A549 (cell line): ENCODE measurements at regions not wholly inside any gene's neighbourhood (a gene's known extent, or its start where the extent isn't known, plus 50 kb on each side); places are given as distances from the start of the nearest gene placed in this dataset.

Experiments
- ATAC-seq, 2 experiments: fragments of 200-7000 bp in 1 of 2; fragments of >200 bp in 1 of 2; cut with Nextera tagmentation in 1 of 2; cut with Tn5 transposase in 1 of 2; 3 replicates each; pipeline versions ENCODE4 v1.8.0 to v1.9.1; 2018 to 2020; ENCODE audit warnings: mild to moderate bottlenecking in 1 of 2, moderate library complexity in 1 of 2
- CTCF ChIA-PET: fragments of 300-600 bp; sonication (Branson Sonifier 250); formaldehyde crosslinking; extraction: SDS; loops from one replicate; lab custom pipeline; 2021; ENCODE audit warnings: antibody characterized with exemption, inconsistent platforms; lab: Yijun Ruan, JAX
- POLR2A ChIA-PET: fragments of 350-600 bp; formaldehyde crosslinking; extraction: SDS; loops from one replicate; lab custom pipeline; 2021; ENCODE audit warnings: antibody characterized with exemption, inconsistent platforms; lab: Yijun Ruan, JAX
- DNase-seq, 2 experiments: peaks; one replicate each; pipeline versions ENCODE4 v3.0.0 to v3.0.0-alpha.2; 2011 to 2016; ENCODE audit warnings: low read depth in 1 of 2, low spot score in 1 of 2
- FAIRE-seq: peaks from 2 replicates; lab custom pipeline; 2011; peaks lifted over from hg19 to GRCh38; lab: Jason Lieb, UNC
- H3K27ac ChIP-seq, 2 experiments: fragments of >200 bp; sonication (Bioruptor Twin); formaldehyde crosslinking; 3 replicates each; pipeline ENCODE4 v1.5.1; 2016 to 2017
- H3K4me1 ChIP-seq: fragments of >200 bp; sonication (Bioruptor Twin); formaldehyde crosslinking; 3 replicates; pipeline ENCODE4 v1.6.1; 2016
- H3K4me2 ChIP-seq: fragments of >200 bp; sonication (Bioruptor Twin); formaldehyde crosslinking; 3 replicates; pipeline ENCODE4 v1.6.1; 2016
- H3K4me3 ChIP-seq: fragments of >200 bp; sonication (Bioruptor Twin); formaldehyde crosslinking; 3 replicates; pipeline ENCODE4 v1.5.1; 2016
- H3K9me3 ChIP-seq: fragments of >200 bp; sonication (Bioruptor Twin); formaldehyde crosslinking; 3 replicates; pipeline ENCODE4 v1.6.1; 2016
- CBX8 ChIP-seq: fragments of 200-600 bp; sonication (generic); IDR thresholded peaks from 2 replicates; pipeline ENCODE4 v1.6.1; 2016
- EHMT2 ChIP-seq: fragments of 200-600 bp; sonication (generic); IDR thresholded peaks from 2 replicates; pipeline ENCODE4 v1.6.1; 2016; ENCODE audit warnings: antibody characterized with exemption, low read depth, mild to moderate bottlenecking, moderate library complexity
- EP300 ChIP-seq, 2 experiments: fragments of >200 bp; sonication (Bioruptor Twin); formaldehyde crosslinking; IDR thresholded peaks; 2 replicates in 1 of 2; 3 replicates in 1 of 2; pipeline ENCODE4 v1.6.1; 2016 to 2017
- ESRRA ChIP-seq: fragments of 150-350 bp; IDR thresholded peaks from 2 replicates; pipeline ENCODE4 v1.6.1; 2014; ENCODE audit warnings: mild to moderate bottlenecking, low read length, borderline replicate concordance
- GATA3 ChIP-seq: IDR thresholded peaks from 2 replicates; pipeline ENCODE4 v1.6.1; 2012; ENCODE audit warnings: borderline replicate concordance
- HMGXB4 ChIP-seq: fragments of 250-450 bp; sonication (Bioruptor Pico); IDR thresholded peaks from 2 replicates; pipeline ENCODE4 v1.5.0; 2021; ENCODE audit warnings: mild to moderate bottlenecking, moderate library complexity, borderline replicate concordance
- HOXB13 ChIP-seq: fragments of 250-450 bp; sonication (Bioruptor Pico); IDR thresholded peaks from 2 replicates; pipeline ENCODE4 v1.5.0; 2020; ENCODE audit warnings: low read depth, mild to moderate bottlenecking, moderate library complexity
- JUN ChIP-seq, 2 experiments: fragments of >200 bp; sonication (Bioruptor Twin); formaldehyde crosslinking; IDR thresholded peaks; 2 replicates in 1 of 2; 3 replicates in 1 of 2; pipeline ENCODE4 v1.6.1; 2016 to 2017
- KDM5A ChIP-seq: fragments of 200-600 bp; sonication (generic); IDR thresholded peaks from 2 replicates; pipeline ENCODE4 v1.6.1; 2016; ENCODE audit warnings: antibody characterized with exemption, mild to moderate bottlenecking
- MAZ ChIP-seq: fragments of 150-350 bp; IDR thresholded peaks from 2 replicates; pipeline ENCODE4 v1.6.1; 2014; ENCODE audit warnings: antibody characterized with exemption, low read depth, low read length, borderline replicate concordance
- MYC ChIP-seq: IDR thresholded peaks from 2 replicates; pipeline ENCODE4 v1.6.1; 2012; ENCODE audit warnings: mild to moderate bottlenecking, inconsistent platforms, low read length, improper control_type of control experiment, borderline replicate concordance
- PHF8 ChIP-seq: fragments of 200-600 bp; sonication (generic); IDR thresholded peaks from 2 replicates; pipeline ENCODE4 v1.6.1; 2016; ENCODE audit warnings: low read depth, mild to moderate bottlenecking, antibody characterized with exemption, moderate library complexity, borderline replicate concordance
- POLR2A ChIP-seq: IDR thresholded peaks from 2 replicates; pipeline ENCODE4 v1.6.1; 2012; ENCODE audit warnings: mild to moderate bottlenecking, low read length
- POLR2AphosphoS2 ChIP-seq: conservative IDR thresholded peaks from 2 replicates; pipeline ENCODE4 v1.6.1; 2012; ENCODE audit warnings: low read length, improper control_type of control experiment, inconsistent platforms
- RAD21 ChIP-seq, 2 experiments: fragments of >200 bp in 1 of 2; sonication (Bioruptor Twin) in 1 of 2; formaldehyde crosslinking in 1 of 2; IDR thresholded peaks in 1 of 2; conservative IDR thresholded peaks in 1 of 2; 2 replicates in 1 of 2; 3 replicates in 1 of 2; pipeline ENCODE4 v1.6.1; 2012 to 2018; ENCODE audit warnings: inconsistent platforms in 1 of 2
- RFX5 ChIP-seq: fragments of 450-650 bp; IDR thresholded peaks from 2 replicates; pipeline ENCODE4 v1.7.1; 2014; ENCODE audit warnings: antibody characterized with exemption, mild to moderate bottlenecking, moderate library complexity
- SMC3 ChIP-seq: fragments of >200 bp; sonication (Bioruptor Twin); formaldehyde crosslinking; IDR thresholded peaks from 3 replicates; pipeline ENCODE4 v1.6.1; 2018; ENCODE audit warnings: inconsistent platforms
- SREBF2 ChIP-seq: fragments of 450-650 bp; IDR thresholded peaks from 2 replicates; pipeline ENCODE4 v1.6.1; 2014; ENCODE audit warnings: mild to moderate bottlenecking, moderate library complexity
- TFCP2L1 ChIP-seq: fragments of 250-450 bp; sonication (Bioruptor Pico); IDR thresholded peaks from 2 replicates; pipeline ENCODE4 v1.5.0; 2021; ENCODE audit warnings: mild to moderate bottlenecking
- TP53 ChIP-seq: fragments of 250-450 bp; sonication (Bioruptor Pico); IDR thresholded peaks from 2 replicates; pipeline ENCODE4 v1.5.0; 2021; ENCODE audit warnings: mild to moderate bottlenecking, moderate library complexity
- ZSCAN20 ChIP-seq: fragments of 250-450 bp; sonication (Bioruptor Pico); IDR thresholded peaks from 2 replicates; pipeline ENCODE4 v1.8.0; 2022; ENCODE audit warnings: mild to moderate bottlenecking, moderate library complexity
- WGBS: methylation state at CpG from one replicate; pipeline ENCODE4 v1.1.6; 2017; ENCODE audit errors: missing lambda C conversion rate; 5-methylcytosine and 5-hydroxymethylcytosine counted together
- TF ChIP-seq, protein P1 (sequence below): fragments of >200 bp; sonication (Bioruptor Twin); formaldehyde crosslinking; IDR thresholded peaks from 3 replicates; pipeline ENCODE4 v1.5.1; 2016
- TF ChIP-seq, protein P2 (sequence below): fragments of 450-650 bp; IDR thresholded peaks from 2 replicates; pipeline ENCODE4 v1.6.1; 2014; ENCODE audit warnings: antibody characterized with exemption

- H3K9me3 ChIP-seq = no peaks in the 10 kb centered on the region
- DNase-seq (no peak), ATAC-seq (no peak), FAIRE-seq (no peak)
- no peaks in the 10 kb centered on the region for H3K4me1 ChIP-seq
- H3K27ac ChIP-seq = no peak overlapping the region
- H3K4me2 ChIP-seq = no peak overlapping the region
- H3K4me3 ChIP-seq = no peak overlapping the region
- WGBS = 47% methylated on average over 5 of the region's 5 CpGs
- CTCF ChIA-PET = no interaction called here
- POLR2A ChIA-PET = no interaction called here
- TF ChIP-seq ESRRA = no peak
- TF ChIP-seq, protein P1, sequence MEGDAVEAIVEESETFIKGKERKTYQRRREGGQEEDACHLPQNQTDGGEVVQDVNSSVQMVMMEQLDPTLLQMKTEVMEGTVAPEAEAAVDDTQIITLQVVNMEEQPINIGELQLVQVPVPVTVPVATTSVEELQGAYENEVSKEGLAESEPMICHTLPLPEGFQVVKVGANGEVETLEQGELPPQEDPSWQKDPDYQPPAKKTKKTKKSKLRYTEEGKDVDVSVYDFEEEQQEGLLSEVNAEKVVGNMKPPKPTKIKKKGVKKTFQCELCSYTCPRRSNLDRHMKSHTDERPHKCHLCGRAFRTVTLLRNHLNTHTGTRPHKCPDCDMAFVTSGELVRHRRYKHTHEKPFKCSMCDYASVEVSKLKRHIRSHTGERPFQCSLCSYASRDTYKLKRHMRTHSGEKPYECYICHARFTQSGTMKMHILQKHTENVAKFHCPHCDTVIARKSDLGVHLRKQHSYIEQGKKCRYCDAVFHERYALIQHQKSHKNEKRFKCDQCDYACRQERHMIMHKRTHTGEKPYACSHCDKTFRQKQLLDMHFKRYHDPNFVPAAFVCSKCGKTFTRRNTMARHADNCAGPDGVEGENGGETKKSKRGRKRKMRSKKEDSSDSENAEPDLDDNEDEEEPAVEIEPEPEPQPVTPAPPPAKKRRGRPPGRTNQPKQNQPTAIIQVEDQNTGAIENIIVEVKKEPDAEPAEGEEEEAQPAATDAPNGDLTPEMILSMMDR = no peak
These were observed 54.5 kb upstream of the TIAM1 start for GRCh38 chr21:31398574-31398973.

- no peak overlapping the region for H3K4me2 ChIP-seq
- no peak for ATAC-seq
- DNase-seq = no peak
- WGBS = 2% methylated on average over 1 of the region's 1 CpG
- CTCF ChIA-PET = no interaction called here
- FAIRE-seq = no peak
- H3K4me1 ChIP-seq = no peaks in the 10 kb centered on the region
- POLR2A ChIA-PET = no interaction called here
- no peak for TF ChIP-seq MAZ
- TF ChIP-seq CBX8 = no peak
- no peak for TF ChIP-seq MYC
- TF ChIP-seq TFCP2L1 (CRISPR knock-in tag) = no peak
- no peak for TF ChIP-seq PHF8
- TF ChIP-seq, all 56 proteins: peak for 0
- no peak overlapping the region for H3K4me3 ChIP-seq
- H3K9me3 ChIP-seq = no peaks in the 10 kb centered on the region
- no peak overlapping the region for H3K27ac ChIP-seq
These were observed 53.9 kb upstream of the TIAM1 start for GRCh38 chr21:31397939-31398338.

- ATAC-seq = no peak
- TF ChIP-seq SMC3 = no peak
- TF ChIP-seq RAD21 (conservative IDR thresholded peaks at IDR 0.05 in 1 of 2, IDR thresholded peaks at IDR 0.05 in 1 of 2) = no peak
- no peak for TF ChIP-seq POLR2AphosphoS2
- no peak for TF ChIP-seq POLR2A
- TF ChIP-seq, protein P2, sequence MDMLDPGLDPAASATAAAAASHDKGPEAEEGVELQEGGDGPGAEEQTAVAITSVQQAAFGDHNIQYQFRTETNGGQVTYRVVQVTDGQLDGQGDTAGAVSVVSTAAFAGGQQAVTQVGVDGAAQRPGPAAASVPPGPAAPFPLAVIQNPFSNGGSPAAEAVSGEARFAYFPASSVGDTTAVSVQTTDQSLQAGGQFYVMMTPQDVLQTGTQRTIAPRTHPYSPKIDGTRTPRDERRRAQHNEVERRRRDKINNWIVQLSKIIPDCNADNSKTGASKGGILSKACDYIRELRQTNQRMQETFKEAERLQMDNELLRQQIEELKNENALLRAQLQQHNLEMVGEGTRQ = no peak
- TF ChIP-seq RFX5 = no peak
- no peak for TF ChIP-seq HMGXB4
- no peak for TF ChIP-seq SREBF2
- TF ChIP-seq JUN (IDR thresholded peaks at IDR 0.05) = no peak
- TF ChIP-seq TP53 (CRISPR knock-in tag) = no peak
- no peak for TF ChIP-seq KDM5A
- TF ChIP-seq EP300 (IDR thresholded peaks at IDR 0.05) = no peak
- no peak for TF ChIP-seq EHMT2
- no peak for TF ChIP-seq GATA3
- TF ChIP-seq PHF8 = no peak
- TF ChIP-seq HOXB13 (CRISPR knock-in tag) = no peak
- no peak for TF ChIP-seq ZSCAN20 (CRISPR knock-in tag)
- Histone ChIP-seq H3K9me3 (no peaks in the 10 kb centered on the region), H3K4me1 (no peaks in the 10 kb centered on the region), H3K27ac (no peak overlapping the region), H3K4me3 (no peak overlapping the region), H3K4me2 (no peak overlapping the region)
- no peak for FAIRE-seq
- POLR2A ChIA-PET = no interaction called here
- DNase-seq = no peak
- WGBS = 36% methylated on average over 5 of the region's 5 CpGs
- CTCF ChIA-PET = no interaction called here
These were observed 53.5 kb upstream of the TIAM1 start for GRCh38 chr21:31397515-31397926.
